Natural killer cell (primary cell): ENCODE measurements at regions not wholly inside any gene's neighbourhood (a gene's known extent, or its start where the extent isn't known, plus 50 kb on each side); places are given as distances from the start of the nearest gene placed in this dataset.

Experiments
- ATAC-seq, 3 donors: fragments of 150-1000 bp in 2 of 3; fragments of 200-7000 bp in 1 of 3; cut with Tn5 transposase; 1 replicate in 1 of 3; 2 replicates in 2 of 3; pipeline ENCODE4 v1.10.0; 2021; ENCODE audit warnings: mild to moderate bottlenecking in 2 of 3, moderate library complexity in 2 of 3
- DNase-seq, 2 donors: peaks; one replicate each; pipeline versions ENCODE4 v3.0.0 to v3.0.0-alpha.2; 2013 to 2021; ENCODE audit warnings: mixed read lengths in 1 of 2
- H3K27ac ChIP-seq: one replicate; pipeline ENCODE4 v1.5.1; 2013; ENCODE audit warnings: mild to moderate bottlenecking, low read length
- H3K27me3 ChIP-seq: one replicate; pipeline ENCODE4 v1.6.1; 2013; ENCODE audit warnings: low read length; ENCODE audit not compliant: control insufficient read depth, insufficient read depth
- H3K36me3 ChIP-seq: one replicate; pipeline ENCODE4 v1.6.1; 2013; ENCODE audit warnings: low read length; ENCODE audit not compliant: control insufficient read depth, insufficient read depth
- H3K4me1 ChIP-seq: one replicate; pipeline ENCODE4 v1.6.1; 2013; ENCODE audit warnings: low read length; ENCODE audit not compliant: control insufficient read depth, insufficient read depth
- H3K4me3 ChIP-seq: one replicate; pipeline ENCODE4 v1.5.1; 2013; ENCODE audit warnings: low read length
- H3K9me3 ChIP-seq: one replicate; pipeline ENCODE4 v1.6.1; 2013; ENCODE audit warnings: low read length; ENCODE audit not compliant: control insufficient read depth, insufficient read depth
- H3K27ac Mint-ChIP-seq, 2 donors: one replicate each; pipeline ENCODE4 v1.8.0; 2022; ENCODE audit warnings: mild to moderate bottlenecking in 2 of 2, mixed read lengths in 2 of 2, moderate library complexity in 1 of 2
- H3K27me3 Mint-ChIP-seq, 2 donors: one replicate each; pipeline ENCODE4 v1.8.0; 2022; ENCODE audit warnings: low read depth in 2 of 2, mixed read lengths in 2 of 2
- H3K36me3 Mint-ChIP-seq: one replicate; pipeline ENCODE4 v1.8.0; 2022; ENCODE audit warnings: mixed read lengths
- H3K4me1 Mint-ChIP-seq, 2 donors: one replicate each; pipeline ENCODE4 v1.8.0; 2022; ENCODE audit warnings: mixed read lengths in 2 of 2
- H3K4me3 Mint-ChIP-seq: one replicate; pipeline ENCODE4 v1.8.0; 2022; ENCODE audit warnings: mild to moderate bottlenecking, moderate library complexity, mixed read lengths
- H3K9me3 Mint-ChIP-seq, 2 donors: one replicate each; pipeline ENCODE4 v1.8.0; 2022; ENCODE audit warnings: mixed read lengths in 2 of 2
- CTCF ChIP-seq: fragments of 200-600 bp; IDR thresholded peaks from one replicate; pipeline ENCODE4 v1.8.0; 2022; ENCODE audit warnings: antibody characterized with exemption
- WGBS: methylation state at CpG from one replicate; pipeline ENCODE4 v1.1.7; 2013; ENCODE audit warnings: missing lambda C conversion rate; ENCODE audit not compliant: insufficient coverage; 5-methylcytosine and 5-hydroxymethylcytosine counted together
- intact Hi-C: fragments of 100-400 bp; cut with micrococcal nuclease; formaldehyde crosslinking; loops from one replicate; pipeline ENCODE4 v1.14.2; 2022

DNA sequence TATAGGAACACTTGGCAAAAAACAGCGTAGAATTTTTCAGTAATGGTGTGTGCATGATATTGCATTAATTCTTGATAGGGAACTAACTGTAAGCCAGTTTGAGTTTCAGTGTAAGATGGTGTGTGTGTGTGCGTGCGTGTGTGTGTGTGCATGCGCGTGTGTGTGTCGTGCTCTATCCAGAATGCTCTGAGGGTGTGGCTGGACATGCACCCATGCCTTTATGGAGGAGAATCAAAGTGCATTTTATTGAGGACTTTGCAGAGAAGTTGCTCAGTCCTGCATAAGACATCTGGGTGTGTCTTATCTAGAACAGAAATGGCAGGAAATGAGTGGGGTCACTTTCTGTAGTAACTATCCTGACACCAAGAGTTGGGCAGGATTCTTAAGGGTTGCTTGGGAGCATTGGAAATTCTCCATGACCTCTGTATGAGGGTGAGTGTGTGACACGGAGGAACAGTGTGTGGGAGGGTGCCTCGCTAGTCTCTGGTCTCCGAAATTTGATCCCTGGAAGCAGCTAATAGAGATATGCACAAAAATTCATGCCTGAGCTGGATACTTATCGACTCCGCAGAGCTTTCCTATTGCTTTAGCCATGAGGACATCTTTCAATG lies 252.2 kb downstream of the TSHZ3 start:
- Histone ChIP-seq H3K36me3 (no peaks in the 10 kb centered on the region), H3K27me3 (no peaks in the 10 kb centered on the region), H3K27ac (no peak overlapping the region), H3K9me3 (no peaks in the 10 kb centered on the region), H3K4me1 (peaks cover 4% of the 10 kb centered on the region), H3K4me3 (no peak overlapping the region)
- DNase-seq (no peak), ATAC-seq (no peak)
- Mint-ChIP-seq H3K36me3 (no peaks in the 10 kb centered on the region), H3K27me3 (no peaks in the 10 kb centered on the region), H3K27ac (no peak overlapping the region), H3K4me3 (no peak overlapping the region), H3K4me1 (no peaks in the 10 kb centered on the region), H3K9me3 (no peaks in the 10 kb centered on the region)
- WGBS, result 93% methylated on average over 11 of the region's 11 CpGs
- intact Hi-C loops, result no loop called here
- TF ChIP-seq CTCF, result no peak

DNA sequence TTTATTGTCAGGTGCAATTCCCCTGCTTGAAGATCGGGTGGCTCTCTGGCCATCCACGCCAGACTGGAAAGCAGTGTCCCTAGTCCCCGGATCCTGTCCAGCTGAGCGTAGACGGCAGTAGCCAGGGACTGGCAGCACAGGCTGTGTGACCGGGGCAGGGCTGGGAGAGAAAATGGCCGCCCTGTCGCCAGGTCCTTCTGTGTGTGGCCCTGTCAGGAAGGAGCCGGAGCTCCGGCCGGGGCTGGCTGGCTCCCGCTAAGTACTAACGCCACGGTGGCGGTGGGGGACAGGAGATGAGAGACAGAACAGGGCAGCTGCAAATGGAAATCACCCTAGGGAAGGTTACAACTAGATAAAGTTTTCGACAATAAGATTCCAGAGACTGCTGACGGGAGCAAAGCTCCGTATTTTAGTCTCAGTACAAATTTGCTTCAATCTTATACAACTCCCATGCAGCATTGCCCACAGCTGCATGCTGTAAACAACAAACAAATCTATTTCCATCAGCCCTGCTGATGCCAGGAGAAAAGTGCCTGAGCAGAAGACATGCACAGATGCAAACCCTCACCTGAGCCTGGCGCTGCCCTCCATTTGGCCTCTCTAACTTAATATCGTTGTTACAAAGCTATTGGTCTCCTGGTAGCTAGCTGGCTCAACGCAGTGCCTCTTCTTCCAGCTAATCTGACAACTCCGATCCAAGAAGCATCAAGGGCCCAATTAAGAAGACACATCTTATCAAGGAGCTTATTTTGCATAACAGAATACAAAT lies 253.0 kb downstream of the TSHZ3 start:
- no peak for TF ChIP-seq CTCF
- Histone ChIP-seq H3K4me1 (peaks cover 4% of the 10 kb centered on the region), H3K4me3 (no peak overlapping the region), H3K27me3 (no peaks in the 10 kb centered on the region), H3K27ac (no peak overlapping the region), H3K36me3 (no peaks in the 10 kb centered on the region), H3K9me3 (no peaks in the 10 kb centered on the region)
- no peaks in the 10 kb centered on the region for H3K4me1 Mint-ChIP-seq
- no peak overlapping the region for H3K4me3 Mint-ChIP-seq
- intact Hi-C loops, result no loop called here
- no peaks in the 10 kb centered on the region for H3K36me3 Mint-ChIP-seq
- H3K27ac Mint-ChIP-seq, result no peak overlapping the region
- DNase-seq, result no peak
- H3K27me3 Mint-ChIP-seq, result no peaks in the 10 kb centered on the region
- no peak for ATAC-seq
- WGBS, result 96% methylated on average over 22 of the region's 22 CpGs
- H3K9me3 Mint-ChIP-seq, result no peaks in the 10 kb centered on the region

DNA sequence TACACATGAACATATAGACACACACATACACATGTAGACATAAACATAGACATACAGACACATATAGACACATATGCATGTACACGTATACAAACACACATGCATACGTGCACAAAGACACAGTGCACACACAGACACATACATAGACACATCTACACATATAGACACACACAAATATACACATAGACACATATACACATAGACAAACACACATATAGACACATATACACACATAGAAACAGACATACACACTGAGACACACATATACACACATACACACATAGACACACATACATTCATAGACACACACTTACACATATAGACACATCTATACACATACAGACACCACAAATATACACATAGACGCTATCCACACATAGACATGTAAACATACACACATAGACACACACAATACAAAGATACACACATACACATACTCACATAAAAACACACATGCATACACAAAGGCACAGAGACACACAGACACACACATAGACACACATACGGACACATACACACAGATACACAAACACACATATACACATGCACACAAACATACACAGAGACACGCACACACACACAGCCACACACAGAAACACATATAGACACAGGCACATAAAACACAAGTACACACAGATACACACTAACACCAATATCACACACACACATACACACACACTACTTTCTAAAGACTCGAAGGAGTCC lies 254.0 kb downstream of the TSHZ3 start:
- Histone ChIP-seq H3K4me1 (peaks cover 1% of the 10 kb centered on the region), H3K27ac (no peak overlapping the region), H3K4me3 (no peak overlapping the region), H3K9me3 (no peaks in the 10 kb centered on the region), H3K36me3 (no peaks in the 10 kb centered on the region), H3K27me3 (no peaks in the 10 kb centered on the region)
- peaks cover 0 to 3% of the 10 kb centered on the region in 2 donors for H3K27me3 Mint-ChIP-seq
- H3K36me3 Mint-ChIP-seq, result no peaks in the 10 kb centered on the region
- intact Hi-C loops, result no loop called here
- DNase-seq (no peak), ATAC-seq (peak in 1 of 3 donors; percentile 23)
- H3K4me3 Mint-ChIP-seq, result no peak overlapping the region
- WGBS, result 96% methylated on average over 6 of the region's 6 CpGs
- no peaks in the 10 kb centered on the region for H3K9me3 Mint-ChIP-seq
- H3K4me1 Mint-ChIP-seq, result no peaks in the 10 kb centered on the region
- TF ChIP-seq CTCF, result no peak
- no peak overlapping the region for H3K27ac Mint-ChIP-seq
